ENCODE measurements at regions not wholly inside any gene's neighbourhood (a gene's known extent, or its start where the extent isn't known, plus 50 kb on each side); places are given as distances from the start of the nearest gene placed in this dataset.
"Not testable (repeated sequence)": the region's sequence is repeated elsewhere in the genome, so short reads cannot be mapped to it uniquely, and the experiment has no call there.

DNA sequence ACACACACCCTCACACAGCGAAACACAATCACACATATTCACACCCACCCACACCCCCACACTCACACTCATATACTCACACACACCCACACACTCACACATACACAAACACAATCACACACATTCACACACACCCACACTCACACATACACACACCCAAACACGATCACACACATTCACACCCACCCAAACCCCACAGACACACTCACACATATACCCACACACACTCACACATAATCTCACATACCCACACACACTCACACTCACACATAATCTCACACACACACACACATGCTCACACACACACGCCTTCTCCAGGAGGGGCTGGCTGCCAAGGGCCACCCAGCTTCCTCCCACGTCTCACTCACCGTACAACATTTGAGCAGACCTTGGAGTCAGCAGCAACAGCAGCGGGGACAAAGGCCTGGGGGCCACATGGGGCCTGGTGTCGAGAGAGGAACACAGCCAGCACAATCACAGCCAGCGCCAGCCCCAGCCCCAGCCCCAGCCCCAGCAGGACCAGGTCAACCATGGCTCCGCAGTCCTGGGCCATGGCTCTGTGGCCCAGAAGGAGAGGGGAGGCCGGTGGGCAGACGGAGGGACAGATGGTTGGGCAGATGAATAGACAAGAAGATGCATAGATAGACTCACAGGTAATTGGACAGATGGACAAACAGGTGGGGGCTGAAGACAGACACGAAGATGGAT is 932.9 kb downstream of the TUBA3C start:
- TF ChIP-seq, protein P1, sequence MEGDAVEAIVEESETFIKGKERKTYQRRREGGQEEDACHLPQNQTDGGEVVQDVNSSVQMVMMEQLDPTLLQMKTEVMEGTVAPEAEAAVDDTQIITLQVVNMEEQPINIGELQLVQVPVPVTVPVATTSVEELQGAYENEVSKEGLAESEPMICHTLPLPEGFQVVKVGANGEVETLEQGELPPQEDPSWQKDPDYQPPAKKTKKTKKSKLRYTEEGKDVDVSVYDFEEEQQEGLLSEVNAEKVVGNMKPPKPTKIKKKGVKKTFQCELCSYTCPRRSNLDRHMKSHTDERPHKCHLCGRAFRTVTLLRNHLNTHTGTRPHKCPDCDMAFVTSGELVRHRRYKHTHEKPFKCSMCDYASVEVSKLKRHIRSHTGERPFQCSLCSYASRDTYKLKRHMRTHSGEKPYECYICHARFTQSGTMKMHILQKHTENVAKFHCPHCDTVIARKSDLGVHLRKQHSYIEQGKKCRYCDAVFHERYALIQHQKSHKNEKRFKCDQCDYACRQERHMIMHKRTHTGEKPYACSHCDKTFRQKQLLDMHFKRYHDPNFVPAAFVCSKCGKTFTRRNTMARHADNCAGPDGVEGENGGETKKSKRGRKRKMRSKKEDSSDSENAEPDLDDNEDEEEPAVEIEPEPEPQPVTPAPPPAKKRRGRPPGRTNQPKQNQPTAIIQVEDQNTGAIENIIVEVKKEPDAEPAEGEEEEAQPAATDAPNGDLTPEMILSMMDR (conservative IDR thresholded peaks at IDR 0.05 in 1 of 2, IDR thresholded peaks at IDR 0.05 in 1 of 2; ENCODE audit: low read depth in 1 of 2, low read length in 2 of 2) = not testable (repeated sequence)
- TF ChIP-seq EZH2 (IDR thresholded peaks at IDR 0.05; ENCODE audit: low read length, missing control alignments) = not testable (repeated sequence)
